Spinal cord (tissue), 9 donors: ENCODE measurements at regions not wholly inside any gene's neighbourhood (a gene's known extent, or its start where the extent isn't known, plus 50 kb on each side); places are given as distances from the start of the nearest gene placed in this dataset.

ENCODE experiments used
- DNase-seq, 6 donors: peaks; one replicate each; pipeline versions ENCODE4 v3.0.0 to v3.0.0-alpha.2; 2013 to 2015; ENCODE audit warnings: low spot score in 6 of 6, low read depth in 4 of 6
- H3K27ac ChIP-seq: one replicate; pipeline ENCODE4 v1.5.1; 2013; ENCODE audit warnings: low read depth, low read length, control low read depth
- H3K27me3 ChIP-seq: one replicate; pipeline ENCODE4 v1.6.1; 2013; ENCODE audit warnings: low read length; ENCODE audit not compliant: control insufficient read depth, insufficient read depth
- H3K36me3 ChIP-seq: one replicate; pipeline ENCODE4 v1.6.1; 2013; ENCODE audit warnings: low read length; ENCODE audit not compliant: control insufficient read depth, insufficient read depth
- H3K4me1 ChIP-seq: one replicate; pipeline ENCODE4 v1.6.1; 2013; ENCODE audit warnings: low read length; ENCODE audit not compliant: control insufficient read depth, insufficient read depth
- H3K4me3 ChIP-seq: one replicate; pipeline ENCODE4 v1.5.1; 2013; ENCODE audit warnings: low read depth, low read length, control low read depth
- H3K9me3 ChIP-seq: one replicate; pipeline ENCODE4 v1.6.1; 2013; ENCODE audit warnings: low read length; ENCODE audit not compliant: control insufficient read depth, insufficient read depth
- WGBS: methylation state at CpG from one replicate; pipeline ENCODE4 v1.1.5; 2013; ENCODE audit warnings: missing lambda C conversion rate; ENCODE audit not compliant: insufficient coverage; 5-methylcytosine and 5-hydroxymethylcytosine counted together
- donor health status: healthy.

DNA sequence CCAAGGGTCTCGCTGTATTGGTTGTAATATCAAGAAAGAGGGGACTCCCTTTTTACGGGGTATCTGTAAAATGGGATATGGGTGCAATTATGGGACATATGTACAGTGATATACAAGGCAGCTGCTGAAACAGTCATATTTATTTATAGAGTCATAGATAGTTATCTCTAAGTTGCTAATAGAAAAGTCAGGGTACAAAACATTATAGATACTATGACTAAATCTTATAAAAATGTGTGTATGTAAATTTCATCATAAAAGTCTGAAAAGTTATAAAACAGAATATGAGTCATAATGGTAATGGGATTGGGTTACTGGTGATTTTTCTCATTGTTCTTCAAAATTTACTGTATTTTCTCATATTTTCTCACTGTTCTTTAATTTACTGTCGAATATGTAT lies 344.9 kb upstream of the SLCO3A1 start:
- no peak overlapping the region for H3K27ac ChIP-seq
- H3K4me3 ChIP-seq = no peak overlapping the region
- no peaks in the 10 kb centered on the region for H3K9me3 ChIP-seq
- no CpG with 5 or more reads among the region's 3 CpGs for WGBS
- no peaks in the 10 kb centered on the region for H3K27me3 ChIP-seq
- no peaks in the 10 kb centered on the region for H3K4me1 ChIP-seq
- DNase-seq = no peak
- no peaks in the 10 kb centered on the region for H3K36me3 ChIP-seq

DNA sequence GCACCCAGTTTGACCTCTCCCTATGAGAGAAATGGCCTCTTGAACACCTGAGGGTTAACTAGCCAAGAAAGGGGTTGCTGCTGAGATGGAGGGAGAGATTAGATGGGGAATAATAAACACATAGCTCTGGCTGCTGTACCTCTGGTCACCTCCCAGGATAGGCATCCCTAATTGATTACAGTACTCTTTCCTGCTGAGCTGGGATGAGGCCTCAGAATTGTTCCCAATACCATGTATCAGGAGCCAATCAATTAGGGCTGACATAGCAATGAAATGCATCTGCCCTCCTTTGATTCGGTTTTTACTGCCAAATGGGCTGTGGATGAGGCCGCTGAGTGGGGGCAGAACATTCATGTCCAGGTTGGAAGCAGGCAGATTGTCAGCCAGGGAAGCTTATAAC lies 339.4 kb upstream of the SLCO3A1 start:
- H3K36me3 ChIP-seq = no peaks in the 10 kb centered on the region
- no peak overlapping the region for H3K4me3 ChIP-seq
- no peaks in the 10 kb centered on the region for H3K27me3 ChIP-seq
- H3K27ac ChIP-seq = no peak overlapping the region
- H3K4me1 ChIP-seq = no peaks in the 10 kb centered on the region
- DNase-seq = no peak
- H3K9me3 ChIP-seq = no peaks in the 10 kb centered on the region
- WGBS = 0% methylated on average over 1 of the region's 2 CpGs

DNA sequence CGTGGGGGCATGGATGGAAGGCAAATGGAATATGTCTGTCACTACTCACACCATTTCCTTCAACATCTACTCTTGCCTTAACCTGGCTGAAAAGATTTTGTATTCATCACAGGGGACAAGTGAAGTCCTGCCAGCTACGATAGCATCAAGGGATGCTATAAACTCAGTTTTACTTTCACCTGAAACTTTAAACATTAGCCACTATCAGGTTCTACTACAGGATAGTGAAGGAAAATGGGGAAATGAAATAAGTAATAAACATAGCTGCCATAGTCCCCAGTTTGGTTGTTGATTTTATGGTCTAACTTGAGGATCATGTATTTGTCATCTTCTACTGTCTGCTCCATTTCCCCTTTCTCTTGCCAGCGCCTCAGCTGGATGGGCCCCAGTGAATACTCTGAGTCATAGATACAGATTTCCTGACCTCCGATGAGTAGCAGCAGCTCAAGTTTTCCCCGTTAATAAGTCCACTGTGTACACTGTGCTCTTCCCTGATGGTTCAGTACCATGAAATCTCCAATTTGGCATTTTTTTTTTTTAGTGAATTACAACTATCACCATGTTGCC lies 338.2 kb upstream of the SLCO3A1 start:
- no peaks in the 10 kb centered on the region for H3K4me1 ChIP-seq
- H3K9me3 ChIP-seq = no peaks in the 10 kb centered on the region
- no peak overlapping the region for H3K27ac ChIP-seq
- 97% methylated on average over 3 of the region's 5 CpGs for WGBS
- H3K36me3 ChIP-seq = no peaks in the 10 kb centered on the region
- H3K27me3 ChIP-seq = no peaks in the 10 kb centered on the region
- no peak overlapping the region for H3K4me3 ChIP-seq
- DNase-seq = no peak

DNA sequence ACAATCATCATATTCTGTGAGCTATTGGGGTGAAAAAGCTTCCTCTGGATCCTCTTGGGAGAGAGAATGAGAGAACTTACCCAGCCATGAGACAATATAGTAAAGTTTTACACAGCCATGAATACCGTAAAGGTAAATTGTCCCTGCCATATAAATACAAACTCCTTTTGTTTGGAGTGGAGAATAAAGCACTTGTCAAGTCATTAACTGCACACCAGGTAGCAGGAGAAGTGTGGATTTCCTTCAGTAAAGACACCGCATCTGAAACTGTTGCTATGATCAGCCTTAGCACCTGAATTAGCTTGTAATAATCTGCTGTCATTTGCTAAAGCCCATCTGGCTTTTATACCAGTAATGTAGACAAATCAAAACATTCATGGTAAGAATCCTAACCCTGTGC lies 336.6 kb upstream of the SLCO3A1 start:
- Histone ChIP-seq H3K4me1 (no peaks in the 10 kb centered on the region), H3K27ac (no peak overlapping the region), H3K9me3 (no peaks in the 10 kb centered on the region), H3K36me3 (no peaks in the 10 kb centered on the region), H3K27me3 (no peaks in the 10 kb centered on the region), H3K4me3 (no peak overlapping the region)
- DNase-seq = peak in 1 of 6 donors; percentile 81
- no CpG with 5 or more reads among the region's 2 CpGs for WGBS

DNA sequence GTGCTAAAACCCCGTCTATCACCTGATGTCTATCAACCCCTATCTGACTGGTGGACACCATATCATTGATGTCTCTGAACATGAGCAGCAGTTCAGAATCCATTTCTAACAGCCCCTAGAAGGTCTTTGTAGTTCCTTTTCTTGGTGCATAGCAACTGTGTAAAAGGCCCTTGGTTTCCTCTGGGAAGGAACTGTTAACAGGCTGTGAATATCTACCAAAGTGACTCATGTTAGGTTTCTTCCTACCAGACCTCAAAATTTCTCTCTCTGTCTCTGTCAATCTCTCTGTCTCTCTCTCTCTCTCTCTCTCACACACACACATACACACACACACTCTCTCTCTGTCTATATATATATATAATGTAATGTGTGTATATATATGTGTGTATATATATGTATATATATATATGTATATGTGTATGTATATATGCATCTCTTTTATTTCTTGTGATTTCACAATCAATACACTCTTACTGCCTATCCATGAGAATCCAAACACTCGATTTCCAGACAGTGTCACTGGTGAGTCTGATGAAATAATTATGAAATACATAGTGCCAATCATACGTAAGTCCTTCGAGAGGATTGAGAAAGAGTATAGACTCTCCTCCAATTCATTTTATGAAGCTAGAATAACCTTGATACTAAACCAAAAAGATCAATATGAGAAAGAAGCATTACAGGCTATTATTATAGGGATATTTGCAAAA lies 335.9 kb upstream of the SLCO3A1 start:
- Histone ChIP-seq H3K4me3 (no peak overlapping the region), H3K9me3 (no peaks in the 10 kb centered on the region), H3K27ac (no peak overlapping the region), H3K4me1 (no peaks in the 10 kb centered on the region), H3K36me3 (no peaks in the 10 kb centered on the region), H3K27me3 (no peaks in the 10 kb centered on the region)
- DNase-seq = no peak
- 71% methylated on average over 1 of the region's 4 CpGs for WGBS

DNA sequence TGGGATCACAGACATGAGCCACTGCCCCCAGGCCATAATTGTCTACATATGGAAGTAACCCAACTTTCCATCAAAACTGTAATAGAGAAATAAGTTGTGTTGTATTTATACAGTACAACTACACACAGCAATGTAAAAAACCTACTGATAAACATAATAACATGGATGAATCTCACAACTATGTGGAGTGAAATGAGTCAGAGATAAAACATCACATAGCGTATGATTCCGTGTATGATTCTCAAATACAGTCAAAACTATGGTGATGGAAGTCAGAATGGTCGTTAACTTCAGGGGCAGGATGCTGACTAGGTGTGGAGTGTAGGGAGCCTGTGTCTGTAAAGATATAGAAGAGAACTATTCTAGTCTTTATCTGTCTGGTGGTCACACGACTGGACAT lies 332.7 kb upstream of the SLCO3A1 start:
- no peaks in the 10 kb centered on the region for H3K9me3 ChIP-seq
- DNase-seq = no peak
- H3K4me3 ChIP-seq = no peak overlapping the region
- H3K36me3 ChIP-seq = no peaks in the 10 kb centered on the region
- no peaks in the 10 kb centered on the region for H3K4me1 ChIP-seq
- no peaks in the 10 kb centered on the region for H3K27me3 ChIP-seq
- H3K27ac ChIP-seq = no peak overlapping the region
- 79% methylated on average over 2 of the region's 4 CpGs for WGBS

DNA sequence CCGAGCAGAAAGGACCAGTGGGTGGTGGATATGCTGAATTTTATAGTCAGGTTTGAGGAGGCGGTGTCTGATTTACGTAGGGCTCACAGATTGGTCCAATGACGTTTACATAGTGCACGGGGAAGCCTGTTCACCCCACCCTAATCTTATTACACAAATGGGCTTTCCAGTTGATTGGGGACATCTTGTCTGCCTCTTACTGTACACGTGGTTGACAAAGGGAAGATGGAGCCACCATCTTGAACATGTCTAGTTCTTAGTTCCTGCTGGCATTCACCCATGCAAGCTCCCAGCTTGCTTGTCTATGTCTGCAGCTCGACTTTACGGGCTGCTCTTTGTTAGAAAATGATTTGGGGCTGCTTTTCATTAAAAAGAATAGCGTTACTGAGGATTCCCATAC lies 332.0 kb upstream of the SLCO3A1 start:
- Histone ChIP-seq H3K27me3 (no peaks in the 10 kb centered on the region), H3K27ac (no peak overlapping the region), H3K4me3 (no peak overlapping the region), H3K36me3 (no peaks in the 10 kb centered on the region), H3K9me3 (no peaks in the 10 kb centered on the region), H3K4me1 (no peaks in the 10 kb centered on the region)
- 40% methylated on average over 2 of the region's 9 CpGs for WGBS
- no peak for DNase-seq

DNA sequence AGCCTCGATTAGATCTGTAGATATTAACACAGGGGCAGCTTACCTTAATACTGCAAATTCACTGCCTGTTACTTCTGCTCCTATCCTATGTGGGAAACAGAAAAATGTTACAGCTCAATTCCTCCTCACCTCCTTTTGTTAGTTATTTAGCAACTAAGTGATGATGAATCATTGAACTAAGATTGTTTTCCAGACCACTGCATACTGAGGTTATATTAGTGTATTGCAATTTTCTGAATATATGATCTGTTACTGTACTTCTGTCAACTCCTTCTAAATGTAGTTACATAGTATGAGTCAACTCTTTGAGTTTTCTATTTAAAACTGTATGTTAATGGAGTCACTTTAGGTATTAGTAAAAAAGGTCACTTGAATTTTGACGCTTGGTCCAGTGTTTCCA lies 331.5 kb upstream of the SLCO3A1 start:
- Histone ChIP-seq H3K9me3 (no peaks in the 10 kb centered on the region), H3K4me3 (no peak overlapping the region), H3K27ac (no peak overlapping the region), H3K4me1 (no peaks in the 10 kb centered on the region), H3K27me3 (no peaks in the 10 kb centered on the region), H3K36me3 (no peaks in the 10 kb centered on the region)
- WGBS = 80% methylated on average over 2 of the region's 2 CpGs
- DNase-seq = no peak

DNA sequence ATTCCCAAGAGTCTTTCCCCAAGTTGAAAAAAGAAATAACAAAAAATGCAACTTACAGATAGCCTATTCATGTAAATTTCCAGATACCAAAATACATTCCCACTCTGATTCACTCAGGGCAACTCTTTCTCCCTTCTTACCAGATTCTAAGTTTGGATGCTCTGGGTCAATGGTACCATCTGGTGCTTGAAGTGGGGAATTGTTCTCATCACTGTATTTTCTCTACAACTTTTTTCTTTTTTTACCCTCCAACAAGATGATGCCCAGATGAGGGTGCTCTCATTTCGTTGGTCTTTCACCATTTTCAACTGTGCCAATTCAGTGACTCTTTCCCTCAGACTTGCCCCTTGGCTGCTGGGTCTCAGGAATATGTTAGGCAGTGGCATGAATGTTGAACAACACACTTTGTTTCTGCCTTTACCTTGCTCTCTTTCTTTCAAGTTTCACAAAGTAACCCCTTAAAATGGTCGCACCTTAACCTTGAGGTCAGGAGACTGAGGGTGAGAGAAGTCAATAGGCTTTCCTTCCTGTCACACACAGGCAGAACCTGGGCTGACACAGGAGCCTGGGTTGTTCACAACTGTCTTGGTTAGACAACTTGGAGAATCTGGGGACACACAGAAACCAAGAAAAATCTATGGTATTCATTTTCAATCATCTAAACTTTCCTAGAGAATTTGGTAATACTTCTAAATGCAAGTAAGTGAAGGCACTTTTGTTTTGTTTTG lies 330.7 kb upstream of the SLCO3A1 start:
- Histone ChIP-seq H3K9me3 (no peaks in the 10 kb centered on the region), H3K4me3 (no peak overlapping the region), H3K27ac (no peak overlapping the region), H3K4me1 (no peaks in the 10 kb centered on the region), H3K36me3 (no peaks in the 10 kb centered on the region), H3K27me3 (no peaks in the 10 kb centered on the region)
- WGBS = no CpG with 5 or more reads among the region's 2 CpGs
- DNase-seq = peak in 2 of 6 donors; percentile 54 to 70

DNA sequence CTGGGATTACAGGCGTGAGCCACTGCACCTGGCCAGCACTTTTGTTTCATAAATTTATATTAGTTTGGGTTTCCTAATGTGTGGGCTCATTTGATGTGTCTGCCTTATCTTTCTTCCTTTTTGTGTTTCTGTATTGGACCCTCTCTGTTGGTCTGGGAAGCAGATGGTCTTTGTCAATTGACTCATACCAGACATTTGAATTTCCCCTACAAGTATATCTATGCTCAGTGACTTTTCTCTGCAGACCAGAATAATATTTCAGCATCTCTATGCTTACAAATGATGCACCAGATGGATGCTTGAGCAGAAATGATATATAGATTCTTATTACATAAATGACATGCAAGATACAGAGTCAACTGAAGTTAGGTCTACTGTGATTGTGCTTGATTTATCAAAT lies 329.9 kb upstream of the SLCO3A1 start:
- Histone ChIP-seq H3K27me3 (no peaks in the 10 kb centered on the region), H3K9me3 (no peaks in the 10 kb centered on the region), H3K27ac (no peak overlapping the region), H3K4me1 (no peaks in the 10 kb centered on the region), H3K4me3 (no peak overlapping the region), H3K36me3 (no peaks in the 10 kb centered on the region)
- DNase-seq = no peak
- WGBS = no CpG with 5 or more reads among the region's 1 CpG
